GM18520 (cell line): ENCODE measurements at regions not wholly inside any gene's neighbourhood (a gene's known extent, or its start where the extent isn't known, plus 50 kb on each side); places are given as distances from the start of the nearest gene placed in this dataset.

Source experiments
- ATAC-seq: cut with Tn5 transposase; IDR thresholded peaks from one replicate; pipeline ENCODE4 v1.9.1; 2021; ENCODE audit not compliant: unreplicated experiment

GRCh38 chr4:123913598-123913997 lies 517.0 kb downstream of the SPRY1 start:
- no peak for ATAC-seq

- no peak for ATAC-seq
Observed at GRCh38 chr4:123916821-123917220, 520.2 kb downstream of the SPRY1 start.

- ATAC-seq, result no peak
Observed at GRCh38 chr4:123919576-123920098, 523.0 kb downstream of the SPRY1 start.

GRCh38 chr4:123921339-123921738 lies 524.7 kb downstream of the SPRY1 start:
- no peak for ATAC-seq

GRCh38 chr4:123922847-123923246 lies 526.3 kb downstream of the SPRY1 start:
- no peak for ATAC-seq

GRCh38 chr4:123924536-123924935 lies 527.9 kb downstream of the SPRY1 start:
- no peak for ATAC-seq

GRCh38 chr4:123929565-123929964 lies 533.0 kb downstream of the SPRY1 start:
- no peak for ATAC-seq

GRCh38 chr4:123930996-123931395 lies 534.4 kb downstream of the SPRY1 start:
- ATAC-seq, result no peak

- ATAC-seq, result no peak
Observed at GRCh38 chr4:123934096-123934495, 537.5 kb downstream of the SPRY1 start.

- no peak for ATAC-seq
Observed at GRCh38 chr4:123936621-123937043, 540.0 kb downstream of the SPRY1 start.

GRCh38 chr4:123937581-123937980 lies 541.0 kb downstream of the SPRY1 start:
- no peak for ATAC-seq

- ATAC-seq, result no peak
Observed at GRCh38 chr4:123939621-123940020, 543.0 kb downstream of the SPRY1 start.

- no peak for ATAC-seq
Observed at GRCh38 chr4:123940604-123941003, 544.0 kb downstream of the SPRY1 start.

- ATAC-seq, result no peak
Observed at GRCh38 chr4:123941306-123941705, 544.7 kb downstream of the SPRY1 start.

- no peak for ATAC-seq
Observed at GRCh38 chr4:123943976-123944375, 547.4 kb downstream of the SPRY1 start.

- ATAC-seq, result no peak
Observed at GRCh38 chr4:123945301-123945700, 548.7 kb downstream of the SPRY1 start.

- ATAC-seq, result no peak
Observed at GRCh38 chr4:123950530-123950929, 553.9 kb downstream of the SPRY1 start.

- ATAC-seq, result no peak
Observed at GRCh38 chr4:123952530-123953274, 556.1 kb downstream of the SPRY1 start.

GRCh38 chr4:123953566-123953965 lies 557.0 kb downstream of the SPRY1 start:
- ATAC-seq, result no peak

- no peak for ATAC-seq
Observed at GRCh38 chr4:123954220-123954619, 557.6 kb downstream of the SPRY1 start.

- ATAC-seq, result no peak
Observed at GRCh38 chr4:123955167-123955800, 558.7 kb downstream of the SPRY1 start.

GRCh38 chr4:123956204-123956603 lies 559.6 kb downstream of the SPRY1 start:
- ATAC-seq, result no peak
